Osteoblast (primary cell): ENCODE measurements at regions not wholly inside any gene's neighbourhood (a gene's known extent, or its start where the extent isn't known, plus 50 kb on each side); places are given as distances from the start of the nearest gene placed in this dataset.
A peak's percentile ranks its signal among the peaks of the same experiment; 100 is the strongest.
"Not testable (repeated sequence)": the region's sequence is repeated elsewhere in the genome, so short reads cannot be mapped to it uniquely, and the experiment has no call there.

Experiments used
- DNase-seq: peaks from one replicate; pipeline ENCODE4 v3.0.0; 2011; ENCODE audit warnings: low spot score, mixed read lengths; ENCODE audit not compliant: insufficient read length; ENCODE audit errors: missing footprints
- H2AFZ ChIP-seq: 2 replicates; pipeline ENCODE4 v1.6.0; 2011; ENCODE audit warnings: mild to moderate bottlenecking, low read length
- H3K27ac ChIP-seq: 2 replicates; pipeline ENCODE4 v1.5.1; 2011; ENCODE audit warnings: mild to moderate bottlenecking, low read depth, low read length, moderate library complexity
- H3K27me3 ChIP-seq: 2 replicates; pipeline ENCODE4 v1.6.0; 2012; ENCODE audit warnings: mild to moderate bottlenecking, control low read depth, inconsistent platforms, low read length, moderate library complexity; ENCODE audit not compliant: insufficient read depth
- H3K36me3 ChIP-seq: 2 replicates; pipeline ENCODE4 v1.5.1; 2011; ENCODE audit warnings: mild to moderate bottlenecking, low read length, control low read depth, moderate library complexity; ENCODE audit not compliant: insufficient read depth
- H3K4me1 ChIP-seq: 2 replicates; pipeline ENCODE4 v1.5.1; 2011; ENCODE audit warnings: mild to moderate bottlenecking, low read length, control low read depth, moderate library complexity; ENCODE audit not compliant: insufficient read depth
- H3K4me2 ChIP-seq: 2 replicates; pipeline ENCODE4 v1.6.0; 2011; ENCODE audit warnings: mild to moderate bottlenecking, low read length; ENCODE audit not compliant: insufficient read depth
- H3K4me3 ChIP-seq: fragments of 200-600 bp; sonication (generic); 3 replicates; pipeline ENCODE4 v1.5.1; 2012; ENCODE audit warnings: mild to moderate bottlenecking, low read length, inconsistent platforms; ENCODE audit not compliant: insufficient read depth
- H3K79me2 ChIP-seq: 2 replicates; pipeline ENCODE4 v1.6.0; 2012; ENCODE audit warnings: mild to moderate bottlenecking, low read length, control low read depth, inconsistent platforms; ENCODE audit not compliant: insufficient read depth
- H3K9me3 ChIP-seq: 2 replicates; pipeline ENCODE4 v1.5.1; 2011; ENCODE audit warnings: low read depth, low read length, control low read depth
- H4K20me1 ChIP-seq: 2 replicates; pipeline ENCODE4 v1.6.0; 2012; ENCODE audit warnings: mild to moderate bottlenecking, low read length, control low read depth; ENCODE audit not compliant: insufficient read depth
- TF ChIP-seq, protein P1 (sequence below): IDR thresholded peaks from 2 replicates; pipeline ENCODE4 v1.5.1; 2011; ENCODE audit warnings: mild to moderate bottlenecking, low read depth, low read length, moderate library complexity; ENCODE audit errors: extremely low read depth

DNA sequence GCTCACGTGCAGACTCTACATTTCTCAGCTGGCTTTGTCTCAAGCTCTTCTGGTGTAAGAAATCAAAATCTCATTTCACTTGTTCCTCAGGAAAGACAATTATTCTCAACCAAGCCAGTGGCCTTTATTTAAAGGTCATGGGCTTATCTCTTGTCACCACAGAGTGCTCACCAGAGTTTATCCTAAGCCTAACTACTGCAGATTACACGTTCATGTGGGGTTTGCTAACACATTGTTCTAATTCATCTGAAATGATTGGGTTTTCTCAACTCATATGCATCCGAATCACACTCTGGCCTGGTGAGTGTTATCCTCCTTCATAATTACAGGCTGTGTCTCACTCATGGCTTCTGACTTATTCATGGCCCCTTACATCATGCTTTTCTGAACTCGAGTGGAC lies 83.3 kb upstream of the TSC22D2 start:
- H4K20me1 ChIP-seq = no peaks in the 10 kb centered on the region
- peaks cover 19% of the 10 kb centered on the region for H3K4me1 ChIP-seq
- TF ChIP-seq, protein P1, sequence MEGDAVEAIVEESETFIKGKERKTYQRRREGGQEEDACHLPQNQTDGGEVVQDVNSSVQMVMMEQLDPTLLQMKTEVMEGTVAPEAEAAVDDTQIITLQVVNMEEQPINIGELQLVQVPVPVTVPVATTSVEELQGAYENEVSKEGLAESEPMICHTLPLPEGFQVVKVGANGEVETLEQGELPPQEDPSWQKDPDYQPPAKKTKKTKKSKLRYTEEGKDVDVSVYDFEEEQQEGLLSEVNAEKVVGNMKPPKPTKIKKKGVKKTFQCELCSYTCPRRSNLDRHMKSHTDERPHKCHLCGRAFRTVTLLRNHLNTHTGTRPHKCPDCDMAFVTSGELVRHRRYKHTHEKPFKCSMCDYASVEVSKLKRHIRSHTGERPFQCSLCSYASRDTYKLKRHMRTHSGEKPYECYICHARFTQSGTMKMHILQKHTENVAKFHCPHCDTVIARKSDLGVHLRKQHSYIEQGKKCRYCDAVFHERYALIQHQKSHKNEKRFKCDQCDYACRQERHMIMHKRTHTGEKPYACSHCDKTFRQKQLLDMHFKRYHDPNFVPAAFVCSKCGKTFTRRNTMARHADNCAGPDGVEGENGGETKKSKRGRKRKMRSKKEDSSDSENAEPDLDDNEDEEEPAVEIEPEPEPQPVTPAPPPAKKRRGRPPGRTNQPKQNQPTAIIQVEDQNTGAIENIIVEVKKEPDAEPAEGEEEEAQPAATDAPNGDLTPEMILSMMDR = no peak
- H3K27me3 ChIP-seq = no peaks in the 10 kb centered on the region
- peak; percentile 38 for DNase-seq
- no peaks in the 10 kb centered on the region for H3K79me2 ChIP-seq
- H3K4me2 ChIP-seq = no peak overlapping the region
- H3K9me3 ChIP-seq = no peaks in the 10 kb centered on the region
- H2AFZ ChIP-seq = no peak overlapping the region
- no peak overlapping the region for H3K4me3 ChIP-seq
- H3K36me3 ChIP-seq = no peaks in the 10 kb centered on the region
- H3K27ac ChIP-seq = no peak overlapping the region

DNA sequence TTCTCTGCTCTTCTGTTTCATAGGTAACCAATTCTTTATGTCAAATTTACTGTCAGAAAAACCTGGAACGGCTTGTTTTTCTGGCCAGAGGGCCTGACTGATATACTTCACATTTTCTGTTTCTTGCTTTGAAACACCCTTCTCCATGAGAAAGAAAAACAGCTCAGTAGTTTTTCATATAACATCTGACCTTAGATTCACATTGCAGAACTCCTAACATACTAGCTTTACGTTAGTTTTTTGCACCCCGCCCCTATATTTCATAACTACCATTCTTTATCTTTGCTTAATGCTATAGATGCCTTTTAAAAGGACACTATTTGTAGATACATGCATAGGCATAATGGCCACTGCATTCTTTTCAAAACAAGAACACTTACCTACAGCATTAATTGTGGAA lies 83.9 kb upstream of the TSC22D2 start:
- H2AFZ ChIP-seq = no peak overlapping the region
- TF ChIP-seq, protein P1 = no peak
- no peaks in the 10 kb centered on the region for H3K36me3 ChIP-seq

DNA sequence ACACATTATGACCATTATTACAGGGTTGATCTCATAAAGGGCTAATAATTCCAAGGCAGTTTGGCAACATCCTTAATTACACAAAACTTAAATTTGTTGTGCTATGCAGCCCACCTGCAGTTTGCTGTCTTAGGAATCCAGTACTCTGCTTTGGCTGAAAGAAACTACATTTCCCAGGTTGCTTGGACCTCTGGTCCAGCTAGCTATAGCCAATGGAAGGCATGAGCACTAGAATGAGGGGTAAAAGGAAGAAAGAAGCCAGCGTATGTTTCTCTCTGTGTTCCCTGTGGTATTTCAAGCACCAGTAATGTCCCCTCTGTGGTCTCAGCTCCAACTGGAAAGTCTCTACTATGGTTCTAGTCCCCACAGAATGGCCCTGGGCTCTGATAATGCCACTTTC lies 84.3 kb upstream of the TSC22D2 start:
- Histone ChIP-seq H3K9me3 (no peaks in the 10 kb centered on the region), H3K4me1 (peaks cover 22% of the 10 kb centered on the region), H4K20me1 (no peaks in the 10 kb centered on the region), H3K27me3 (no peaks in the 10 kb centered on the region), H3K4me2 (no peak overlapping the region), H3K79me2 (no peaks in the 10 kb centered on the region), H3K36me3 (no peaks in the 10 kb centered on the region), H3K27ac (no peak overlapping the region), H3K4me3 (no peak overlapping the region), H2AFZ (peak overlapping the region; percentile 20)
- no peak for DNase-seq
- TF ChIP-seq, protein P1 = no peak

More for the DNA sequence above, 83.9 kb upstream of the TSC22D2 start:
- no peaks in the 10 kb centered on the region for H3K9me3 ChIP-seq
- H3K4me3 ChIP-seq = no peak overlapping the region
- no peak overlapping the region for H3K4me2 ChIP-seq
- no peaks in the 10 kb centered on the region for H3K79me2 ChIP-seq
- DNase-seq = no peak
- no peaks in the 10 kb centered on the region for H3K27me3 ChIP-seq
- peaks cover 22% of the 10 kb centered on the region for H3K4me1 ChIP-seq
- no peaks in the 10 kb centered on the region for H4K20me1 ChIP-seq
- H3K27ac ChIP-seq = no peak overlapping the region

DNA sequence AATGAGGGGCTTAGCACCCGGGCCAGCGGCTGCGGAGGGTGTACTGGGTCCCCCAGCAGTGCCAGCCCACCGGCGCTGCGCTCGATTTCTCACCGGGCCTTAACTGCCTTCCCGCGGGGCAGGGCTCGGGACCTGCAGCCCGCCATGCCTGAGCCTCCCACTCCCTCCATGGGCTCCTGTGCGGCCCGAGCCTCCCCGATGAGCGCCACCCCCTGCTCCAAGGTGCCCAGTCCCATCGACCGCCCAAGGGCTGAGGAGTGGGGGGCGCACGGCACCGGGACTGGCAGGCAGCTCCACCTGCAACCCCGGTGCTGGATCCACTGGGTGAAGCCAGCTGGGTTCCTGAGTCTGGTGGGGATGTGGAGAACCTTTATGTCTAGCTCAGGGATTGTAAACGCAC lies 85.0 kb upstream of the TSC22D2 start:
- H2AFZ ChIP-seq, H3K9me3 ChIP-seq, H3K27ac ChIP-seq, H3K27me3 ChIP-seq, H3K4me3 ChIP-seq, H3K79me2 ChIP-seq, DNase-seq, H3K4me2 ChIP-seq, H4K20me1 ChIP-seq, H3K36me3 ChIP-seq: not testable (repeated sequence)
- H3K4me1 ChIP-seq = peaks cover 22% of the 10 kb centered on the region

DNA sequence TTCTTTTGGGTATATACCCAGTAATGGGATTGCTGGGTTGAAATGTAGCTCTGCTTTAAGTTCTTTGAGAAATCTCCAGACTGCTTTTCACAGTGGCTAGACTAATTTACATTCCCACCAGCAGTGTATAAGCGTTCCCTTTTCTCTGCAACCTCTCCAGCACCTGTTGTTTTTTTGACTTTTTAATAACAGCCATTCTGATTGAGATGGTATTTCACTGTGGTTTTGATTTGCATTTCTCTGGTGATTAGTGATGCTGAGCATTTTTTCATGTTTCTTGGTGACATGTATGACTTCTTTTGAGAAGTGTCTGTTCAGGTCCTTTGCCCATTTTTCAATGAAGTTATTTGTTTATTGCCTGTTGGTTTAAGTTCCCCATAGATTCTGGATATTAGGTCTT lies 87.1 kb upstream of the TSC22D2 start:
- not testable (repeated sequence) for DNase-seq, H3K79me2 ChIP-seq, H2AFZ ChIP-seq, H3K4me3 ChIP-seq, H3K27ac ChIP-seq, H3K4me2 ChIP-seq, H3K27me3 ChIP-seq, H3K9me3 ChIP-seq, H3K36me3 ChIP-seq, H4K20me1 ChIP-seq
- H3K4me1 ChIP-seq = peaks cover 20% of the 10 kb centered on the region
